ENCODE measurements at regions not wholly inside any gene's neighbourhood (a gene's known extent, or its start where the extent isn't known, plus 50 kb on each side); places are given as distances from the start of the nearest gene placed in this dataset.
"Not testable (repeated sequence)": the region's sequence is repeated elsewhere in the genome, so short reads cannot be mapped to it uniquely, and the experiment has no call there.

GRCh38 chr2:226461981-226462380, 337.6 kb downstream of the IRS1 start:
- no peak overlapping the region for H2AFZ ChIP-seq (ENCODE audit: low read depth, low read length)
- no peak overlapping the region for H2BK120ac ChIP-seq (ENCODE audit: low read depth, low read length)
- H3K18ac ChIP-seq (ENCODE audit: low read depth in 1 of 2, low read length in 2 of 2) = peak overlapping the region in 1 of 2 experiments; percentile 54
- H3K9ac ChIP-seq (ENCODE audit: low read length) = no peak overlapping the region
- no peak overlapping the region for H2AK5ac ChIP-seq (ENCODE audit: low read length, severe bottlenecking)
- no peak overlapping the region for H4K8ac ChIP-seq (ENCODE audit: low read length)
- H2BK15ac ChIP-seq (ENCODE audit: low read depth, poor library complexity, severe bottlenecking) = no peak overlapping the region
- no peak overlapping the region for H2BK5ac ChIP-seq (ENCODE audit: low read depth, low read length, poor library complexity, severe bottlenecking)
- DNase-seq = no peak
- H4K91ac ChIP-seq (ENCODE audit: low read length) = no peak overlapping the region
- H3K4me3 ChIP-seq (ENCODE audit: insufficient read depth in 1 of 2, low read depth in 1 of 2, low read length in 2 of 2) = no peak overlapping the region
- H3K4me1 ChIP-seq (ENCODE audit: control insufficient read depth, insufficient read depth, low read depth, low read length) = no peaks in the 10 kb centered on the region
- no peak overlapping the region for H3K4me2 ChIP-seq (ENCODE audit: low read length, poor library complexity, severe bottlenecking)
- H3K14ac ChIP-seq (ENCODE audit: low read length in 2 of 2) = peak overlapping the region in 1 of 2 experiments; percentile 57
- no peaks in the 10 kb centered on the region for H3K27me3 ChIP-seq (ENCODE audit: control insufficient read depth in 1 of 2, insufficient read depth in 1 of 2, low read length in 2 of 2)
- H2BK12ac ChIP-seq (ENCODE audit: low read length in 2 of 2) = no peak overlapping the region
- H3K9me3 ChIP-seq (ENCODE audit: control insufficient read depth, low read length) = peaks cover 5% of the 10 kb centered on the region
- H3K27ac ChIP-seq (ENCODE audit: low read length, poor library complexity, severe bottlenecking) = no peak overlapping the region
- no peaks in the 10 kb centered on the region for H3K36me3 ChIP-seq (ENCODE audit: control insufficient read depth in 1 of 2, insufficient read depth in 2 of 2, low read depth in 1 of 2, low read length in 2 of 2)
- no peak overlapping the region for H3K23ac ChIP-seq (ENCODE audit: low read length in 2 of 2)
- no peaks in the 10 kb centered on the region for H3K79me1 ChIP-seq (replicated peaks; ENCODE audit: low read length, poor library complexity, severe bottlenecking)
- 60% methylated on average over 3 of the region's 4 CpGs for WGBS
- H3K4ac ChIP-seq (ENCODE audit: low read depth in 1 of 2, low read length in 2 of 2) = no peak overlapping the region

- H3K27me3 ChIP-seq (ENCODE audit: control insufficient read depth in 1 of 2, insufficient read depth in 1 of 2, low read length in 2 of 2); H3K27ac ChIP-seq (ENCODE audit: low read length, poor library complexity, severe bottlenecking); H3K23ac ChIP-seq (ENCODE audit: low read length in 2 of 2); H2BK15ac ChIP-seq (ENCODE audit: low read depth, poor library complexity, severe bottlenecking); H3K36me3 ChIP-seq (ENCODE audit: control insufficient read depth in 1 of 2, insufficient read depth in 2 of 2, low read depth in 1 of 2, low read length in 2 of 2); H3K79me1 ChIP-seq (replicated peaks; ENCODE audit: low read length, poor library complexity, severe bottlenecking); H3K4me1 ChIP-seq (ENCODE audit: control insufficient read depth, insufficient read depth, low read depth, low read length); H2AFZ ChIP-seq (ENCODE audit: low read depth, low read length); H4K8ac ChIP-seq (ENCODE audit: low read length); H3K4ac ChIP-seq (ENCODE audit: low read depth in 1 of 2, low read length in 2 of 2); H3K14ac ChIP-seq (ENCODE audit: low read length in 2 of 2); H3K4me3 ChIP-seq (ENCODE audit: insufficient read depth in 1 of 2, low read depth in 1 of 2, low read length in 2 of 2); H2BK5ac ChIP-seq (ENCODE audit: low read depth, low read length, poor library complexity, severe bottlenecking); H3K9ac ChIP-seq (ENCODE audit: low read length); H3K18ac ChIP-seq (ENCODE audit: low read depth in 1 of 2, low read length in 2 of 2); H4K91ac ChIP-seq (ENCODE audit: low read length); H2BK120ac ChIP-seq (ENCODE audit: low read depth, low read length); H3K4me2 ChIP-seq (ENCODE audit: low read length, poor library complexity, severe bottlenecking); DNase-seq; H2BK12ac ChIP-seq (ENCODE audit: low read length in 2 of 2); H2AK5ac ChIP-seq (ENCODE audit: low read length, severe bottlenecking): not testable (repeated sequence)
- H3K9me3 ChIP-seq (ENCODE audit: control insufficient read depth, low read length) = peaks cover 41% of the 10 kb centered on the region
- WGBS = 100% methylated on average over 1 of the region's 1 CpG
Measured at GRCh38 chr2:226456144-226456543, 343.5 kb downstream of the IRS1 start.

- no peak overlapping the region for H2BK12ac ChIP-seq (ENCODE audit: low read length in 2 of 2)
- H3K27me3 ChIP-seq (ENCODE audit: control insufficient read depth in 1 of 2, insufficient read depth in 1 of 2, low read length in 2 of 2) = no peaks in the 10 kb centered on the region
- no peak overlapping the region for H3K4me2 ChIP-seq (ENCODE audit: low read length, poor library complexity, severe bottlenecking)
- H2BK5ac ChIP-seq (ENCODE audit: low read depth, low read length, poor library complexity, severe bottlenecking) = no peak overlapping the region
- no peaks in the 10 kb centered on the region for H3K79me1 ChIP-seq (replicated peaks; ENCODE audit: low read length, poor library complexity, severe bottlenecking)
- peaks cover 56% of the 10 kb centered on the region for H3K9me3 ChIP-seq (ENCODE audit: control insufficient read depth, low read length)
- no peak overlapping the region for H3K23ac ChIP-seq (ENCODE audit: low read length in 2 of 2)
- H4K91ac ChIP-seq (ENCODE audit: low read length) = no peak overlapping the region
- no peaks in the 10 kb centered on the region for H3K36me3 ChIP-seq (ENCODE audit: control insufficient read depth in 1 of 2, insufficient read depth in 2 of 2, low read depth in 1 of 2, low read length in 2 of 2)
- H3K14ac ChIP-seq (ENCODE audit: low read length in 2 of 2) = no peak overlapping the region
- no peak overlapping the region for H3K27ac ChIP-seq (ENCODE audit: low read length, poor library complexity, severe bottlenecking)
- no peak for DNase-seq
- no peak overlapping the region for H2BK120ac ChIP-seq (ENCODE audit: low read depth, low read length)
- no peak overlapping the region for H3K18ac ChIP-seq (ENCODE audit: low read depth in 1 of 2, low read length in 2 of 2)
- WGBS = no CpG with 5 or more reads among the region's 2 CpGs
- no peak overlapping the region for H3K4ac ChIP-seq (ENCODE audit: low read depth in 1 of 2, low read length in 2 of 2)
- no peak overlapping the region for H2BK15ac ChIP-seq (ENCODE audit: low read depth, poor library complexity, severe bottlenecking)
- no peak overlapping the region for H4K8ac ChIP-seq (ENCODE audit: low read length)
- H3K4me3 ChIP-seq (ENCODE audit: insufficient read depth in 1 of 2, low read depth in 1 of 2, low read length in 2 of 2) = no peak overlapping the region
- H2AK5ac ChIP-seq (ENCODE audit: low read length, severe bottlenecking) = no peak overlapping the region
- H3K9ac ChIP-seq (ENCODE audit: low read length) = no peak overlapping the region
- H3K4me1 ChIP-seq (ENCODE audit: control insufficient read depth, insufficient read depth, low read depth, low read length) = peaks cover 1% of the 10 kb centered on the region
- H2AFZ ChIP-seq (ENCODE audit: low read depth, low read length) = no peak overlapping the region
Measured at GRCh38 chr2:226452768-226453167, 346.9 kb downstream of the IRS1 start.

GRCh38 chr2:226451486-226451885, 348.1 kb downstream of the IRS1 start:
- H2BK12ac ChIP-seq (ENCODE audit: low read length in 2 of 2) = no peak overlapping the region
- H3K4me2 ChIP-seq (ENCODE audit: low read length, poor library complexity, severe bottlenecking) = no peak overlapping the region
- H3K14ac ChIP-seq (ENCODE audit: low read length in 2 of 2) = no peak overlapping the region
- no peak overlapping the region for H2BK5ac ChIP-seq (ENCODE audit: low read depth, low read length, poor library complexity, severe bottlenecking)
- no peak overlapping the region for H4K91ac ChIP-seq (ENCODE audit: low read length)
- peaks cover 56% of the 10 kb centered on the region for H3K9me3 ChIP-seq (ENCODE audit: control insufficient read depth, low read length)
- no peak overlapping the region for H2AFZ ChIP-seq (ENCODE audit: low read depth, low read length)
- no peak overlapping the region for H4K8ac ChIP-seq (ENCODE audit: low read length)
- H3K27me3 ChIP-seq (ENCODE audit: control insufficient read depth in 1 of 2, insufficient read depth in 1 of 2, low read length in 2 of 2) = no peaks in the 10 kb centered on the region
- H3K36me3 ChIP-seq (ENCODE audit: control insufficient read depth in 1 of 2, insufficient read depth in 2 of 2, low read depth in 1 of 2, low read length in 2 of 2) = no peaks in the 10 kb centered on the region
- no peak overlapping the region for H2BK15ac ChIP-seq (ENCODE audit: low read depth, poor library complexity, severe bottlenecking)
- H3K9ac ChIP-seq (ENCODE audit: low read length) = no peak overlapping the region
- DNase-seq = no peak
- no peak overlapping the region for H3K4ac ChIP-seq (ENCODE audit: low read depth in 1 of 2, low read length in 2 of 2)
- H3K23ac ChIP-seq (ENCODE audit: low read length in 2 of 2) = no peak overlapping the region
- peaks cover 1% of the 10 kb centered on the region for H3K4me1 ChIP-seq (ENCODE audit: control insufficient read depth, insufficient read depth, low read depth, low read length)
- H2BK120ac ChIP-seq (ENCODE audit: low read depth, low read length) = no peak overlapping the region
- H2AK5ac ChIP-seq (ENCODE audit: low read length, severe bottlenecking) = no peak overlapping the region
- H3K79me1 ChIP-seq (replicated peaks; ENCODE audit: low read length, poor library complexity, severe bottlenecking) = no peaks in the 10 kb centered on the region
- no peak overlapping the region for H3K4me3 ChIP-seq (ENCODE audit: insufficient read depth in 1 of 2, low read depth in 1 of 2, low read length in 2 of 2)
- no CpG with 5 or more reads among the region's 2 CpGs for WGBS
- no peak overlapping the region for H3K18ac ChIP-seq (ENCODE audit: low read depth in 1 of 2, low read length in 2 of 2)
- no peak overlapping the region for H3K27ac ChIP-seq (ENCODE audit: low read length, poor library complexity, severe bottlenecking)

Measured in mesenchymal stem cell (in vitro differentiated cells and primary cell).